HepG2 (cell line): ENCODE measurements at regions not wholly inside any gene's neighbourhood (a gene's known extent, or its start where the extent isn't known, plus 50 kb on each side); places are given as distances from the start of the nearest gene placed in this dataset.

Source experiments
- ATAC-seq: fragments of 200-7000 bp; cut with Tn5 transposase; 3 replicates; pipeline ENCODE4 v1.9.1; 2020; ENCODE audit warnings: mild to moderate bottlenecking, moderate library complexity
- BruUV-seq: library from RNA; stranded (reverse); fragments of 400-500 nt; replicated peaks from 2 replicates; lab custom pipeline; 2021; lab: Mats Ljungman, UMichigan
- CTCF ChIA-PET: fragments of 300-600 bp; formaldehyde crosslinking; extraction: SDS; loops from one replicate; lab custom pipeline; 2021; ENCODE audit warnings: low total read pairs, inconsistent platforms, low intra/inter-chr PET ratio; lab: Yijun Ruan, JAX
- POLR2A ChIA-PET: fragments of 350-600 bp; sonication (Branson Sonifier 250); formaldehyde crosslinking; loops from one replicate; lab custom pipeline; 2020; ENCODE audit warnings: antibody characterized with exemption, inconsistent platforms; lab: Yijun Ruan, JAX
- DNase-seq: peaks from one replicate; pipeline ENCODE4 v3.0.0-alpha.2; 2015; ENCODE audit warnings: low spot score
- FAIRE-seq: peaks from 3 replicates; lab custom pipeline; 2011; peaks lifted over from hg19 to GRCh38; lab: Jason Lieb, UNC
- H2AFZ ChIP-seq: one replicate; pipeline ENCODE4 v1.6.1; 2011; ENCODE audit warnings: low read length, inconsistent platforms
- H3K27ac ChIP-seq: fragments of 300-600 bp; 3 replicates; pipeline ENCODE4 v1.8.0; 2011; ENCODE audit warnings: mixed run types, mild to moderate bottlenecking, mixed read lengths, low read length, inconsistent platforms; ENCODE audit not compliant: insufficient read depth; ENCODE audit errors: extremely low read length
- H3K27me3 ChIP-seq, 2 experiments: fragments of 200-600 bp in 1 of 2; 2 replicates in 1 of 2; 3 replicates in 1 of 2; pipeline versions ENCODE4 v1.6.0 to v1.8.0; 2011; ENCODE audit warnings: low read length in 2 of 2, mild to moderate bottlenecking in 2 of 2, moderate library complexity in 2 of 2, inconsistent platforms in 1 of 2; ENCODE audit not compliant: insufficient read depth in 2 of 2, control insufficient read depth in 1 of 2
- H3K36me3 ChIP-seq, 2 experiments: fragments of 200-600 bp in 1 of 2; replicated peaks in 1 of 2; 2 replicates in 1 of 2; 3 replicates in 1 of 2; pipeline versions ENCODE4 v1.5.1 to v1.8.0; 2011; ENCODE audit warnings: low read length in 2 of 2, inconsistent platforms in 1 of 2; ENCODE audit not compliant: insufficient read depth in 2 of 2, control insufficient read depth in 1 of 2
- H3K4me1 ChIP-seq: 2 replicates; pipeline ENCODE4 v1.5.1; 2012; ENCODE audit warnings: low read length, inconsistent platforms; ENCODE audit not compliant: insufficient read depth
- H3K4me2 ChIP-seq: 2 replicates; pipeline ENCODE4 v1.6.0; 2011; ENCODE audit warnings: low read depth, low read length, inconsistent platforms
- H3K4me3 ChIP-seq, 3 experiments: fragments of 200-600 bp in 1 of 3; sonication (generic), shearing (Covaris generic) in 1 of 3; replicated peaks in 1 of 3; 2 replicates each; pipeline ENCODE4 v1.5.1; 2011 to 2016; ENCODE audit warnings: low read length in 3 of 3, inconsistent platforms in 2 of 3, low read depth in 2 of 3, mild to moderate bottlenecking in 2 of 3, control low read depth in 1 of 3, mixed read lengths in 1 of 3; ENCODE audit not compliant: insufficient read depth in 1 of 3
- H3K79me2 ChIP-seq: one replicate; pipeline ENCODE4 v1.6.1; 2011; ENCODE audit warnings: low read length, inconsistent platforms; ENCODE audit not compliant: insufficient read depth
- H3K9ac ChIP-seq: 2 replicates; pipeline ENCODE4 v1.6.0; 2011; ENCODE audit warnings: mild to moderate bottlenecking, low read depth, low read length, inconsistent platforms; ENCODE audit not compliant: insufficient read depth
- H3K9me3 ChIP-seq: 2 replicates; pipeline ENCODE4 v1.5.1; 2012; ENCODE audit warnings: mild to moderate bottlenecking, low read length
- H4K20me1 ChIP-seq: 2 replicates; pipeline ENCODE4 v1.6.0; 2011; ENCODE audit warnings: inconsistent platforms, mild to moderate bottlenecking, low read length, moderate library complexity; ENCODE audit not compliant: insufficient read depth
- KAT7 ChIP-seq: IDR thresholded peaks from 2 replicates; pipeline ENCODE4 v1.6.1; 2018; ENCODE audit warnings: borderline replicate concordance, missing compliant biosample characterization
- KLF13 ChIP-seq: sonication (generic); formaldehyde crosslinking; IDR thresholded peaks from 2 replicates; pipeline ENCODE4 v1.4.0; 2020; ENCODE audit warnings: mild to moderate bottlenecking, missing genetic modification reagents
- MTA1 ChIP-seq: sonication (generic); formaldehyde crosslinking; IDR thresholded peaks from 2 replicates; pipeline ENCODE4 v1.4.0; 2020; ENCODE audit warnings: missing genetic modification reagents, mild to moderate bottlenecking, borderline replicate concordance
- SALL2 ChIP-seq: sonication (generic); formaldehyde crosslinking; IDR thresholded peaks from 2 replicates; pipeline ENCODE4 v1.8.1; 2023; ENCODE audit warnings: mild to moderate bottlenecking, missing genetic modification reagents, inconsistent platforms
- SIX1 ChIP-seq: sonication (generic); formaldehyde crosslinking; IDR thresholded peaks from 2 replicates; pipeline ENCODE4 v1.4.0; 2020; ENCODE audit warnings: missing genetic modification reagents, borderline replicate concordance
- SP5 ChIP-seq: IDR thresholded peaks from 2 replicates; pipeline ENCODE4 v1.6.1; 2016; ENCODE audit warnings: low read depth, borderline replicate concordance
- ZBTB8A ChIP-seq: sonication (generic); formaldehyde crosslinking; IDR thresholded peaks from 2 replicates; pipeline ENCODE4 v1.4.0; 2020; ENCODE audit warnings: mild to moderate bottlenecking, low read depth, missing genetic modification reagents, borderline replicate concordance
- ZNF230 ChIP-seq: sonication (generic); formaldehyde crosslinking; IDR thresholded peaks from 2 replicates; pipeline ENCODE4 v1.4.0; 2020; ENCODE audit warnings: mild to moderate bottlenecking, missing genetic modification reagents
- ZNF451 ChIP-seq: sonication (generic); formaldehyde crosslinking; IDR thresholded peaks from 2 replicates; pipeline ENCODE4 v1.5.0; 2020; ENCODE audit warnings: mild to moderate bottlenecking, missing genetic modification reagents
- ZNF609 ChIP-seq: sonication (generic); formaldehyde crosslinking; IDR thresholded peaks from 2 replicates; pipeline ENCODE4 v1.4.0; 2020; ENCODE audit warnings: mild to moderate bottlenecking, missing genetic modification reagents, borderline replicate concordance
- ZNF691 ChIP-seq: sonication (generic); formaldehyde crosslinking; IDR thresholded peaks from 2 replicates; pipeline ENCODE4 v1.4.0; 2020; ENCODE audit warnings: missing genetic modification reagents, low read depth, mild to moderate bottlenecking, borderline replicate concordance
- WGBS: methylation state at CpG from one replicate; pipeline ENCODE4 v1.1.6; 2017; ENCODE audit warnings: low lambda C conversion rate; 5-methylcytosine and 5-hydroxymethylcytosine counted together
- in situ Hi-C: cut with HindIII; loops from 2 replicates; pipeline ENCODE4 v1.10.0; 2017; ENCODE audit warnings: low pct_unique_long_range_greater_than_20kb; ENCODE audit not compliant: extremely low pct_ligation_motif_present
- intact Hi-C: fragments of 100-400 bp; cut with micrococcal nuclease; formaldehyde crosslinking; loops from one replicate; pipeline ENCODE4 v1.10.0; 2022; ENCODE audit not compliant: unreplicated experiment
- TF ChIP-seq, protein P1 (sequence below): sonication (generic); formaldehyde crosslinking; IDR thresholded peaks from 2 replicates; pipeline ENCODE4 v1.9.0; 2021; ENCODE audit warnings: missing genetic modification reagents, borderline replicate concordance
- TF ChIP-seq, protein P2 (sequence below): sonication (generic); formaldehyde crosslinking; IDR thresholded peaks from 2 replicates; pipeline ENCODE4 v1.5.1; 2020; ENCODE audit warnings: missing genetic modification reagents, mild to moderate bottlenecking, borderline replicate concordance

DNA sequence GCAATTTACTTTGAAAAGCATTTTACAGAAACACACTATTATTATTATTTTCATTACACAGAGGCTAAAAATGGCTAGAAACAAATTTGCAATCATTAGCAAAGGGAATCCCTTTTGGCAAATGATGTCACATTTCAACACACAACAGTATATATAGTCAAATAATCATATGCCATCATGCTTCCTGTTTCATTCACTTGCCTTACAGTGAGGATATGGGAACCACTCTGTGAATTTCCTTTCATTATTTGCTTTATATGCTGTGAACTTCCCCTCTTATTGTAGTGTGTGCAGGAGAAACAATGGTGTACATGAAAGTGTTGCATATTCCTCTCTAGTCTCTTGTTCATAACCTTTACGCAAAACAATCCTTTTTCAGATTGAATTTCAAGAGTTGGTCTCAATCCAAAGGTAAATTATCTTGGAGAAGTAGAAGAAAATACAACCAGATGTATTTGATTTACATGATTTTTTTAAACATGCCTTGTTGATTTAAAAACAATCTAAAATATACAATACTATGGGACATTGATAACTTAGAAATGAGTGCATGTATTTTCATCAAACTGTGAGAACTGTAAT, 657.3 kb downstream of the EFNB2 start:
- H3K27me3 ChIP-seq: no peaks in the 10 kb centered on the region
- ATAC-seq: no peak
- H3K27ac ChIP-seq: no peak overlapping the region
- no TSS peak for BruUV-seq
- H3K4me3 ChIP-seq: no peak overlapping the region
- H4K20me1 ChIP-seq: no peaks in the 10 kb centered on the region
- ChIA-PET CTCF (no interaction called here), POLR2A (no interaction called here)
- H3K9me3 ChIP-seq: 0 out of 2 replicates have a peak, but pooled peaks cover 5% of the 10 kb centered on the region
- 0% methylated on average over 1 of the region's 1 CpG for WGBS
- FAIRE-seq: no peak
- H3K9ac ChIP-seq: no peak overlapping the region
- no peaks in the 10 kb centered on the region for H3K36me3 ChIP-seq
- intact Hi-C loops: no loop called here
- in situ Hi-C loops: no loop called here
- no peak for DNase-seq
- H3K4me1 ChIP-seq: no peaks in the 10 kb centered on the region
- H2AFZ ChIP-seq: no peak overlapping the region
- H3K79me2 ChIP-seq: no peaks in the 10 kb centered on the region
- H3K4me2 ChIP-seq: no peak overlapping the region
- TF ChIP-seq SIX1 (CRISPR knock-in tag) (no peak), KAT7 (CRISPR knock-in tag) (no peak), ZNF609 (CRISPR knock-in tag) (no peak), ZNF230 (CRISPR knock-in tag) (no peak), ZNF451 (CRISPR knock-in tag) (no peak), MTA1 (CRISPR knock-in tag) (no peak), SALL2 (no peak), ZBTB8A (CRISPR knock-in tag) (no peak), KLF13 (CRISPR knock-in tag) (no peak), SP5 (CRISPR knock-in tag) (no peak), ZNF691 (CRISPR knock-in tag) (no peak)
- TF ChIP-seq, protein P1, sequence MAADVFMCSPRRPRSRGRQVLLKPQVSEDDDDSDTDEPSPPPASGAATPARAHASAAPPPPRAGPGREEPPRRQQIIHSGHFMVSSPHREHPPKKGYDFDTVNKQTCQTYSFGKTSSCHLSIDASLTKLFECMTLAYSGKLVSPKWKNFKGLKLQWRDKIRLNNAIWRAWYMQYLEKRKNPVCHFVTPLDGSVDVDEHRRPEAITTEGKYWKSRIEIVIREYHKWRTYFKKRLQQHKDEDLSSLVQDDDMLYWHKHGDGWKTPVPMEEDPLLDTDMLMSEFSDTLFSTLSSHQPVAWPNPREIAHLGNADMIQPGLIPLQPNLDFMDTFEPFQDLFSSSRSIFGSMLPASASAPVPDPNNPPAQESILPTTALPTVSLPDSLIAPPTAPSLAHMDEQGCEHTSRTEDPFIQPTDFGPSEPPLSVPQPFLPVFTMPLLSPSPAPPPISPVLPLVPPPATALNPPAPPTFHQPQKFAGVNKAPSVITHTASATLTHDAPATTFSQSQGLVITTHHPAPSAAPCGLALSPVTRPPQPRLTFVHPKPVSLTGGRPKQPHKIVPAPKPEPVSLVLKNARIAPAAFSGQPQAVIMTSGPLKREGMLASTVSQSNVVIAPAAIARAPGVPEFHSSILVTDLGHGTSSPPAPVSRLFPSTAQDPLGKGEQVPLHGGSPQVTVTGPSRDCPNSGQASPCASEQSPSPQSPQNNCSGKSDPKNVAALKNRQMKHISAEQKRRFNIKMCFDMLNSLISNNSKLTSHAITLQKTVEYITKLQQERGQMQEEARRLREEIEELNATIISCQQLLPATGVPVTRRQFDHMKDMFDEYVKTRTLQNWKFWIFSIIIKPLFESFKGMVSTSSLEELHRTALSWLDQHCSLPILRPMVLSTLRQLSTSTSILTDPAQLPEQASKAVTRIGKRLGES (CRISPR knock-in tag): no peak
- TF ChIP-seq, protein P2, sequence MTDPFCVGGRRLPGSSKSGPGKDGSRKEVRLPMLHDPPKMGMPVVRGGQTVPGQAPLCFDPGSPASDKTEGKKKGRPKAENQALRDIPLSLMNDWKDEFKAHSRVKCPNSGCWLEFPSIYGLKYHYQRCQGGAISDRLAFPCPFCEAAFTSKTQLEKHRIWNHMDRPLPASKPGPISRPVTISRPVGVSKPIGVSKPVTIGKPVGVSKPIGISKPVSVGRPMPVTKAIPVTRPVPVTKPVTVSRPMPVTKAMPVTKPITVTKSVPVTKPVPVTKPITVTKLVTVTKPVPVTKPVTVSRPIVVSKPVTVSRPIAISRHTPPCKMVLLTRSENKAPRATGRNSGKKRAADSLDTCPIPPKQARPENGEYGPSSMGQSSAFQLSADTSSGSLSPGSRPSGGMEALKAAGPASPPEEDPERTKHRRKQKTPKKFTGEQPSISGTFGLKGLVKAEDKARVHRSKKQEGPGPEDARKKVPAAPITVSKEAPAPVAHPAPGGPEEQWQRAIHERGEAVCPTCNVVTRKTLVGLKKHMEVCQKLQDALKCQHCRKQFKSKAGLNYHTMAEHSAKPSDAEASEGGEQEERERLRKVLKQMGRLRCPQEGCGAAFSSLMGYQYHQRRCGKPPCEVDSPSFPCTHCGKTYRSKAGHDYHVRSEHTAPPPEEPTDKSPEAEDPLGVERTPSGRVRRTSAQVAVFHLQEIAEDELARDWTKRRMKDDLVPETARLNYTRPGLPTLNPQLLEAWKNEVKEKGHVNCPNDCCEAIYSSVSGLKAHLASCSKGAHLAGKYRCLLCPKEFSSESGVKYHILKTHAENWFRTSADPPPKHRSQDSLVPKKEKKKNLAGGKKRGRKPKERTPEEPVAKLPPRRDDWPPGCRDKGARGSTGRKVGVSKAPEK (CRISPR knock-in tag): no peak
